NCI-H187 (cell line): ENCODE measurements at regions not wholly inside any gene's neighbourhood (a gene's known extent, or its start where the extent isn't known, plus 50 kb on each side); places are given as distances from the start of the nearest gene placed in this dataset.

ENCODE experiments used
- DNase-seq, 2 experiments: peaks; one replicate each; lab custom pipeline; 2025; lab: John Stamatoyannopoulos, UW

GRCh38 chr7:12127455-12127854 is 83.6 kb upstream of the TMEM106B start:
- DNase-seq: no peak

- no peak for DNase-seq
Measured at GRCh38 chr7:12130609-12131008, 80.5 kb upstream of the TMEM106B start.

GRCh38 chr7:12131122-12131521 is 80.0 kb upstream of the TMEM106B start:
- DNase-seq: no peak

- no peak for DNase-seq
Measured at GRCh38 chr7:12133865-12134264, 77.2 kb upstream of the TMEM106B start.

- DNase-seq: no peak
Measured at GRCh38 chr7:12136523-12136922, 74.6 kb upstream of the TMEM106B start.

GRCh38 chr7:12137283-12137682 is 73.8 kb upstream of the TMEM106B start:
- no peak for DNase-seq

GRCh38 chr7:12138421-12138820 is 72.7 kb upstream of the TMEM106B start:
- no peak for DNase-seq

GRCh38 chr7:12139416-12139815 is 71.7 kb upstream of the TMEM106B start:
- no peak for DNase-seq

GRCh38 chr7:12146813-12147212 is 64.3 kb upstream of the TMEM106B start:
- DNase-seq: no peak

GRCh38 chr7:12152196-12152918 is 58.7 kb upstream of the TMEM106B start:
- DNase-seq: no peak

- DNase-seq: no peak
Measured at GRCh38 chr7:12154119-12154518, 57.0 kb upstream of the TMEM106B start.

GRCh38 chr7:12157517-12157916 is 53.6 kb upstream of the TMEM106B start:
- DNase-seq: no peak

- DNase-seq: no peak
Measured at GRCh38 chr7:12158334-12159060, 52.6 kb upstream of the TMEM106B start.

- DNase-seq: no peak
Measured at GRCh38 chr7:12161146-12161545, 49.9 kb upstream of the TMEM106B start.
